ENCODE measurements at regions not wholly inside any gene's neighbourhood (a gene's known extent, or its start where the extent isn't known, plus 50 kb on each side); places are given as distances from the start of the nearest gene placed in this dataset.

- Histone ChIP-seq H3K4me3 (ENCODE audit: low read depth, low read length) (no peak overlapping the region), H3K27me3 (ENCODE audit: insufficient read depth, low read depth, severe bottlenecking) (no peaks in the 10 kb centered on the region), H3K36me3 (no peaks in the 10 kb centered on the region), H3K27ac (no peak overlapping the region), H3K9me3 (ENCODE audit: severe bottlenecking) (no peaks in the 10 kb centered on the region)
- DNase-seq = no peak
- TF ChIP-seq CTCF (IDR thresholded peaks at IDR 0.05; ENCODE audit: low read depth, low read length) = no peak
These were observed 234.8 kb upstream of the ZBTB20 start for GRCh38 chr3:115381931-115382330.

GRCh38 chr3:115384381-115384780 is 237.3 kb upstream of the ZBTB20 start:
- no peaks in the 10 kb centered on the region for H3K9me3 ChIP-seq (ENCODE audit: severe bottlenecking)
- no peaks in the 10 kb centered on the region for H3K36me3 ChIP-seq
- no peak for DNase-seq
- no peak overlapping the region for H3K4me3 ChIP-seq (ENCODE audit: low read depth, low read length)
- no peak for TF ChIP-seq CTCF (IDR thresholded peaks at IDR 0.05; ENCODE audit: low read depth, low read length)
- H3K27me3 ChIP-seq (ENCODE audit: insufficient read depth, low read depth, severe bottlenecking) = no peaks in the 10 kb centered on the region
- no peak overlapping the region for H3K27ac ChIP-seq

- Histone ChIP-seq H3K27ac (peak overlapping the region; percentile 75), H3K27me3 (ENCODE audit: insufficient read depth, low read depth, severe bottlenecking) (no peaks in the 10 kb centered on the region), H3K9me3 (ENCODE audit: severe bottlenecking) (no peaks in the 10 kb centered on the region), H3K4me3 (ENCODE audit: low read depth, low read length) (no peak overlapping the region), H3K36me3 (no peaks in the 10 kb centered on the region)
- DNase-seq = peak; percentile 85
- no peak for TF ChIP-seq CTCF (IDR thresholded peaks at IDR 0.05; ENCODE audit: low read depth, low read length)
These were observed 237.3 kb upstream of the GAP43 start for GRCh38 chr3:115385774-115386730.

GRCh38 chr3:115388166-115388565 is 235.1 kb upstream of the GAP43 start:
- no peak for DNase-seq
- no peak for TF ChIP-seq CTCF (IDR thresholded peaks at IDR 0.05; ENCODE audit: low read depth, low read length)
- no peaks in the 10 kb centered on the region for H3K36me3 ChIP-seq
- no peak overlapping the region for H3K27ac ChIP-seq
- H3K9me3 ChIP-seq (ENCODE audit: severe bottlenecking) = no peaks in the 10 kb centered on the region
- H3K27me3 ChIP-seq (ENCODE audit: insufficient read depth, low read depth, severe bottlenecking) = no peaks in the 10 kb centered on the region
- H3K4me3 ChIP-seq (ENCODE audit: low read depth, low read length) = no peak overlapping the region

GRCh38 chr3:115388811-115389210 is 234.5 kb upstream of the GAP43 start:
- no peak for TF ChIP-seq CTCF (IDR thresholded peaks at IDR 0.05; ENCODE audit: low read depth, low read length)
- Histone ChIP-seq H3K9me3 (ENCODE audit: severe bottlenecking) (no peaks in the 10 kb centered on the region), H3K36me3 (no peaks in the 10 kb centered on the region), H3K27me3 (ENCODE audit: insufficient read depth, low read depth, severe bottlenecking) (no peaks in the 10 kb centered on the region), H3K4me3 (ENCODE audit: low read depth, low read length) (no peak overlapping the region), H3K27ac (peak overlapping the region; percentile 38; the same call in 1 of the 2 replicates)
- no peak for DNase-seq
